HepG2 (cell line): ENCODE measurements at regions not wholly inside any gene's neighbourhood (a gene's known extent, or its start where the extent isn't known, plus 50 kb on each side); places are given as distances from the start of the nearest gene placed in this dataset.
A peak's percentile ranks its signal among the peaks of the same experiment; 100 is the strongest.

Source experiments
- GLMP ChIP-seq: sonication (generic); formaldehyde crosslinking; IDR thresholded peaks from 2 replicates; pipeline ENCODE4 v1.9.0; 2021; ENCODE audit warnings: missing genetic modification reagents, mild to moderate bottlenecking, borderline replicate concordance
- HMGXB4 ChIP-seq, 2 experiments: sonication (generic) in 1 of 2; formaldehyde crosslinking in 1 of 2; IDR thresholded peaks; 2 replicates each; pipeline versions ENCODE4 v1.4.0 to v1.6.1; 2018 to 2020; ENCODE audit warnings: missing genetic modification reagents in 2 of 2, borderline replicate concordance in 1 of 2, low read depth in 1 of 2, mild to moderate bottlenecking in 1 of 2, missing biosample characterization in 1 of 2
- IRF2 ChIP-seq: IDR thresholded peaks from 2 replicates; pipeline ENCODE4 v1.6.1; 2018; ENCODE audit warnings: missing genetic modification reagents, missing compliant biosample characterization
- KMT2A ChIP-seq: sonication (generic); formaldehyde crosslinking; IDR thresholded peaks from 2 replicates; pipeline ENCODE4 v1.4.0; 2020; ENCODE audit warnings: missing genetic modification reagents
- LCORL ChIP-seq, 2 experiments: fragments of 450-650 bp in 1 of 2; sonication (generic) in 1 of 2; formaldehyde crosslinking in 1 of 2; IDR thresholded peaks; 2 replicates each; pipeline versions ENCODE4 v1.5.0 to v1.6.1; 2017 to 2020; ENCODE audit warnings: antibody characterized with exemption in 1 of 2, missing genetic modification reagents in 1 of 2
- NBN ChIP-seq: fragments of 450-650 bp; conservative IDR thresholded peaks from 2 replicates; pipeline ENCODE4 v1.6.1; 2017
- NFYB ChIP-seq: sonication (generic); formaldehyde crosslinking; IDR thresholded peaks from 2 replicates; pipeline ENCODE4 v1.4.0; 2020; ENCODE audit warnings: missing genetic modification reagents
- SALL1 ChIP-seq: sonication (generic); formaldehyde crosslinking; IDR thresholded peaks from 2 replicates; pipeline ENCODE4 v1.8.0; 2022; ENCODE audit warnings: mild to moderate bottlenecking, missing genetic modification reagents
- SIN3A ChIP-seq: IDR thresholded peaks from 2 replicates; pipeline ENCODE4 v1.6.1; 2011; ENCODE audit warnings: low read depth, mild to moderate bottlenecking, control low read depth, low read length, borderline replicate concordance
- SMC3 ChIP-seq: IDR thresholded peaks from 2 replicates; pipeline ENCODE4 v1.6.1; 2011; ENCODE audit warnings: low read length, improper control_type of control experiment
- SOX6 ChIP-seq, 2 experiments: fragments of 450-650 bp in 1 of 2; sonication (generic) in 1 of 2; formaldehyde crosslinking in 1 of 2; IDR thresholded peaks; 2 replicates each; pipeline versions ENCODE4 v1.4.0 to v1.6.1; 2017 to 2020; ENCODE audit warnings: antibody characterized with exemption in 1 of 2, mild to moderate bottlenecking in 1 of 2, missing genetic modification reagents in 1 of 2
- TEAD2 ChIP-seq: sonication (generic); formaldehyde crosslinking; IDR thresholded peaks from 2 replicates; pipeline ENCODE4 v1.9.0; 2021; ENCODE audit warnings: missing genetic modification reagents
- ZNF205 ChIP-seq: IDR thresholded peaks from 2 replicates; pipeline ENCODE4 v1.6.1; 2018; ENCODE audit warnings: missing biosample characterization, missing genetic modification reagents
- ZNF225 ChIP-seq: sonication (generic); formaldehyde crosslinking; IDR thresholded peaks from 2 replicates; pipeline ENCODE4 v1.4.0; 2020; ENCODE audit warnings: mild to moderate bottlenecking, missing genetic modification reagents
- ZNF263 ChIP-seq: sonication (generic); formaldehyde crosslinking; IDR thresholded peaks from 2 replicates; pipeline ENCODE4 v1.4.0; 2020; ENCODE audit warnings: missing genetic modification reagents
- ZNF451 ChIP-seq: sonication (generic); formaldehyde crosslinking; IDR thresholded peaks from 2 replicates; pipeline ENCODE4 v1.5.0; 2020; ENCODE audit warnings: mild to moderate bottlenecking, missing genetic modification reagents
- ZNF512 ChIP-seq: sonication (generic); formaldehyde crosslinking; IDR thresholded peaks from 2 replicates; pipeline ENCODE4 v1.4.0; 2020; ENCODE audit warnings: mild to moderate bottlenecking, missing genetic modification reagents
- ZNF678 ChIP-seq: sonication (generic); formaldehyde crosslinking; IDR thresholded peaks from 2 replicates; pipeline ENCODE4 v1.4.0; 2020; ENCODE audit warnings: mild to moderate bottlenecking, missing genetic modification reagents
- ZNF780A ChIP-seq: sonication (generic); formaldehyde crosslinking; IDR thresholded peaks from 2 replicates; pipeline ENCODE4 v1.8.0; 2022; ENCODE audit warnings: mild to moderate bottlenecking, missing genetic modification reagents, moderate library complexity
- ZNF891 ChIP-seq: sonication (generic); formaldehyde crosslinking; IDR thresholded peaks from 2 replicates; pipeline ENCODE4 v1.5.0; 2020; ENCODE audit warnings: mild to moderate bottlenecking, missing genetic modification reagents
- TF ChIP-seq, protein P1 (sequence below): sonication (generic); formaldehyde crosslinking; IDR thresholded peaks from 2 replicates; pipeline ENCODE4 v1.8.1; 2023; ENCODE audit warnings: missing genetic modification reagents, mild to moderate bottlenecking, borderline replicate concordance
- TF ChIP-seq, protein P2 (sequence below): IDR thresholded peaks from 2 replicates; pipeline ENCODE4 v1.6.1; 2012; ENCODE audit warnings: inconsistent platforms
- TF ChIP-seq, protein P3 (sequence below): sonication (generic); formaldehyde crosslinking; IDR thresholded peaks from 2 replicates; pipeline ENCODE4 v1.5.0; 2020; ENCODE audit warnings: missing genetic modification reagents, mild to moderate bottlenecking, borderline replicate concordance
- TF ChIP-seq, protein P4 (sequence below): sonication (generic); formaldehyde crosslinking; IDR thresholded peaks from 2 replicates; pipeline ENCODE4 v1.5.0; 2020; ENCODE audit warnings: mild to moderate bottlenecking, low read depth, missing genetic modification reagents, borderline replicate concordance

- TF ChIP-seq LCORL (IDR thresholded peaks at IDR 0.05) (no peak), LCORL (CRISPR knock-in tag; IDR thresholded peaks at IDR 0.05) (0 out of 2 replicates have a peak, but pooled peaks have one; percentile 42), ZNF451 (CRISPR knock-in tag) (no peak), ZNF780A (CRISPR knock-in tag) (no peak), ZNF225 (CRISPR knock-in tag) (no peak), ZNF263 (no peak), ZNF891 (CRISPR knock-in tag) (no peak), NBN (no peak), ZNF512 (CRISPR knock-in tag) (no peak), TEAD2 (no peak), SALL1 (peak; percentile 46; the same call in 1 of the 2 replicates), SMC3 (peak; percentile 100), ZNF678 (CRISPR knock-in tag) (no peak), HMGXB4 (CRISPR knock-in tag; IDR thresholded peaks at IDR 0.05; ENCODE audit: borderline replicate concordance in 1 of 2, low read depth in 1 of 2) (peak; percentile 43 to 55; a peak in 2 of 4 replicates), NFYB (CRISPR knock-in tag) (no peak), SOX6 (IDR thresholded peaks at IDR 0.05) (no peak), SOX6 (CRISPR knock-in tag; IDR thresholded peaks at IDR 0.05) (no peak), KMT2A (CRISPR knock-in tag) (no peak), SIN3A (no peak), GLMP (CRISPR knock-in tag) (no peak), ZNF205 (CRISPR knock-in tag) (no peak), IRF2 (CRISPR knock-in tag) (0 out of 2 replicates have a peak, but pooled peaks have one; percentile 22)
- TF ChIP-seq, protein P1, sequence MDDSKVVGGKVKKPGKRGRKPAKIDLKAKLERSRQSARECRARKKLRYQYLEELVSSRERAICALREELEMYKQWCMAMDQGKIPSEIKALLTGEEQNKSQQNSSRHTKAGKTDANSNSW (CRISPR knock-in tag), result no peak
- TF ChIP-seq, protein P2, sequence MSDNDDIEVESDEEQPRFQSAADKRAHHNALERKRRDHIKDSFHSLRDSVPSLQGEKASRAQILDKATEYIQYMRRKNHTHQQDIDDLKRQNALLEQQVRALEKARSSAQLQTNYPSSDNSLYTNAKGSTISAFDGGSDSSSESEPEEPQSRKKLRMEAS, result peak; percentile 21; the same call in 1 of the 2 replicates
- TF ChIP-seq, protein P3, sequence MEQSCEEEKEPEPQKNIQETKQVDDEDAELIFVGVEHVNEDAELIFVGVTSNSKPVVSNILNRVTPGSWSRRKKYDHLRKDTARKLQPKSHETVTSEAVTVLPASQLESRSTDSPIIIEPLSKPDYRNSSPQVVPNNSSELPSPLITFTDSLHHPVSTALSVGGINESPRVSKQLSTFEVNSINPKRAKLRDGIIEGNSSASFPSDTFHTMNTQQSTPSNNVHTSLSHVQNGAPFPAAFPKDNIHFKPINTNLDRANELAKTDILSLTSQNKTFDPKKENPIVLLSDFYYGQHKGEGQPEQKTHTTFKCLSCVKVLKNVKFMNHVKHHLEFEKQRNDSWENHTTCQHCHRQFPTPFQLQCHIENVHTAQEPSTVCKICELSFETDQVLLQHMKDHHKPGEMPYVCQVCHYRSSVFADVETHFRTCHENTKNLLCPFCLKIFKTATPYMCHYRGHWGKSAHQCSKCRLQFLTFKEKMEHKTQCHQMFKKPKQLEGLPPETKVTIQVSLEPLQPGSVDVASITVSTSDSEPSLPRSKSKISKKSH (CRISPR knock-in tag), result no peak
- TF ChIP-seq, protein P4, sequence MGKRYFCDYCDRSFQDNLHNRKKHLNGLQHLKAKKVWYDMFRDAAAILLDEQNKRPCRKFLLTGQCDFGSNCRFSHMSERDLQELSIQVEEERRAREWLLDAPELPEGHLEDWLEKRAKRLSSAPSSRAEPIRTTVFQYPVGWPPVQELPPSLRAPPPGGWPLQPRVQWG (CRISPR knock-in tag), result no peak
Observed at GRCh38 chr5:38193015-38193581, 65.3 kb upstream of the EGFLAM start (continued).
